A549 (cell line): ENCODE measurements at regions not wholly inside any gene's neighbourhood (a gene's known extent, or its start where the extent isn't known, plus 50 kb on each side); places are given as distances from the start of the nearest gene placed in this dataset.

Experiments used
- ATAC-seq, 2 experiments: fragments of 200-7000 bp in 1 of 2; fragments of >200 bp in 1 of 2; cut with Nextera tagmentation in 1 of 2; cut with Tn5 transposase in 1 of 2; 3 replicates each; pipeline versions ENCODE4 v1.8.0 to v1.9.1; 2018 to 2020; ENCODE audit warnings: mild to moderate bottlenecking in 1 of 2, moderate library complexity in 1 of 2
- CTCF ChIA-PET: fragments of 300-600 bp; sonication (Branson Sonifier 250); formaldehyde crosslinking; extraction: SDS; loops from one replicate; lab custom pipeline; 2021; ENCODE audit warnings: antibody characterized with exemption, inconsistent platforms; lab: Yijun Ruan, JAX
- POLR2A ChIA-PET: fragments of 350-600 bp; formaldehyde crosslinking; extraction: SDS; loops from one replicate; lab custom pipeline; 2021; ENCODE audit warnings: antibody characterized with exemption, inconsistent platforms; lab: Yijun Ruan, JAX
- DNase-seq, 2 experiments: peaks; one replicate each; pipeline versions ENCODE4 v3.0.0 to v3.0.0-alpha.2; 2011 to 2016; ENCODE audit warnings: low read depth in 1 of 2, low spot score in 1 of 2
- FAIRE-seq: peaks from 2 replicates; lab custom pipeline; 2011; peaks lifted over from hg19 to GRCh38; lab: Jason Lieb, UNC
- H3K27ac ChIP-seq, 2 experiments: fragments of >200 bp; sonication (Bioruptor Twin); formaldehyde crosslinking; 3 replicates each; pipeline ENCODE4 v1.5.1; 2016 to 2017
- H3K4me1 ChIP-seq: fragments of >200 bp; sonication (Bioruptor Twin); formaldehyde crosslinking; 3 replicates; pipeline ENCODE4 v1.6.1; 2016
- H3K4me2 ChIP-seq: fragments of >200 bp; sonication (Bioruptor Twin); formaldehyde crosslinking; 3 replicates; pipeline ENCODE4 v1.6.1; 2016
- H3K4me3 ChIP-seq: fragments of >200 bp; sonication (Bioruptor Twin); formaldehyde crosslinking; 3 replicates; pipeline ENCODE4 v1.5.1; 2016
- H3K9me3 ChIP-seq: fragments of >200 bp; sonication (Bioruptor Twin); formaldehyde crosslinking; 3 replicates; pipeline ENCODE4 v1.6.1; 2016
- CBX8 ChIP-seq: fragments of 200-600 bp; sonication (generic); IDR thresholded peaks from 2 replicates; pipeline ENCODE4 v1.6.1; 2016
- CEBPB ChIP-seq, 2 experiments: fragments of >200 bp in 1 of 2; sonication (Bioruptor Twin) in 1 of 2; formaldehyde crosslinking in 1 of 2; IDR thresholded peaks; 2 replicates each; pipeline ENCODE4 v1.6.1; 2012 to 2016
- FOXS1 ChIP-seq: fragments of 250-450 bp; sonication (Bioruptor Pico); IDR thresholded peaks from 2 replicates; pipeline ENCODE4 v1.5.0; 2020; ENCODE audit warnings: mild to moderate bottlenecking, moderate library complexity
- HOXB5 ChIP-seq: fragments of 250-450 bp; sonication (Bioruptor Pico); IDR thresholded peaks from 2 replicates; pipeline ENCODE4 v1.5.0; 2020; ENCODE audit warnings: mild to moderate bottlenecking, moderate library complexity
- MAFK ChIP-seq: fragments of 450-650 bp; IDR thresholded peaks from 2 replicates; pipeline ENCODE4 v1.6.1; 2014; ENCODE audit not compliant: partially characterized antibody
- NFE2L2 ChIP-seq: fragments of 150-350 bp; conservative IDR thresholded peaks from 2 replicates; pipeline ENCODE4 v1.6.1; 2014; ENCODE audit warnings: low read length
- POLR2A ChIP-seq: IDR thresholded peaks from 2 replicates; pipeline ENCODE4 v1.6.1; 2012; ENCODE audit warnings: mild to moderate bottlenecking, low read length
- RAD21 ChIP-seq, 2 experiments: fragments of >200 bp in 1 of 2; sonication (Bioruptor Twin) in 1 of 2; formaldehyde crosslinking in 1 of 2; IDR thresholded peaks in 1 of 2; conservative IDR thresholded peaks in 1 of 2; 2 replicates in 1 of 2; 3 replicates in 1 of 2; pipeline ENCODE4 v1.6.1; 2012 to 2018; ENCODE audit warnings: inconsistent platforms in 1 of 2
- RNF2 ChIP-seq: fragments of 200-600 bp; sonication (generic); IDR thresholded peaks from 2 replicates; pipeline ENCODE4 v1.6.1; 2016; ENCODE audit warnings: low read depth, mild to moderate bottlenecking, antibody characterized with exemption, moderate library complexity, borderline replicate concordance
- SREBF2 ChIP-seq: fragments of 450-650 bp; IDR thresholded peaks from 2 replicates; pipeline ENCODE4 v1.6.1; 2014; ENCODE audit warnings: mild to moderate bottlenecking, moderate library complexity
- ZFP36 ChIP-seq: fragments of 450-650 bp; IDR thresholded peaks from 2 replicates; pipeline ENCODE4 v1.6.1; 2014; ENCODE audit warnings: borderline replicate concordance; ENCODE audit not compliant: partially characterized antibody
- WGBS: methylation state at CpG from one replicate; pipeline ENCODE4 v1.1.6; 2017; ENCODE audit errors: missing lambda C conversion rate; 5-methylcytosine and 5-hydroxymethylcytosine counted together
- TF ChIP-seq, protein P1 (sequence below): fragments of >200 bp; sonication (Bioruptor Twin); formaldehyde crosslinking; IDR thresholded peaks from 3 replicates; pipeline ENCODE4 v1.5.1; 2016

DNA sequence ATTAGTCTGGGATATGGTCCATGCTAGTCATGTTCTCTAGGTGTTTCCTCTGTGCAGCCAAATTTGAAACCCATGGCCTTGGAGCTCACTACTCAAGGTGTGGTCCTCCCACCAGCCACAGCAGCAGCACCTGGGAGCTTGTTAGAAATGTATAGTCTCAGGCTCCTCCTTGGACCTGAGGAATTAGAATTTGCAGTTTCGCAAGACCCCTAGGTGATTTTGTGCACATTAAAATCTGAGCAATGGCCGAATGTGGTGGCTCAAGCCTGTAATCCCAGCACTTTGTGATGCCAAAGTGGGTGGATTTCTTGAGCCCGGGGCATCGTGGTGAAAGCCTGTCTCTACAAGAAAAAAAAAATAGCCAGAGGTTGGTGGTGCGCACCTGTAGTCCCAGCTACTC lies 72.3 kb upstream of the NEK6 start:
- TF ChIP-seq ZFP36: no peak
- peak in 1 of 2 experiments; percentile 43; a peak in 1 of 4 replicates for TF ChIP-seq CEBPB (IDR thresholded peaks at IDR 0.05)
- WGBS: 42% methylated on average over 5 of the region's 5 CpGs
- ChIA-PET CTCF (interaction anchor here (1.1 to 1.7 kb wide), 4 partner anchors 29 to 135 kb away, joined by 3 to 4 read pairs (median 3); no protein-coding TSS in a partner anchor), POLR2A (interaction anchor here (0.6 to 1.0 kb wide), 2 partner anchors 39 to 74 kb away, joined by 3 to 6 read pairs; no protein-coding TSS in a partner anchor)
- Histone ChIP-seq H3K4me1 (no peaks in the 10 kb centered on the region), H3K27ac (no peak overlapping the region), H3K4me2 (no peak overlapping the region), H3K9me3 (peaks cover 7% of the 10 kb centered on the region; the same call in 2 of the 3 replicates), H3K4me3 (no peak overlapping the region)
- DNase-seq: no peak
- no peak for ATAC-seq
- no peak for FAIRE-seq

DNA sequence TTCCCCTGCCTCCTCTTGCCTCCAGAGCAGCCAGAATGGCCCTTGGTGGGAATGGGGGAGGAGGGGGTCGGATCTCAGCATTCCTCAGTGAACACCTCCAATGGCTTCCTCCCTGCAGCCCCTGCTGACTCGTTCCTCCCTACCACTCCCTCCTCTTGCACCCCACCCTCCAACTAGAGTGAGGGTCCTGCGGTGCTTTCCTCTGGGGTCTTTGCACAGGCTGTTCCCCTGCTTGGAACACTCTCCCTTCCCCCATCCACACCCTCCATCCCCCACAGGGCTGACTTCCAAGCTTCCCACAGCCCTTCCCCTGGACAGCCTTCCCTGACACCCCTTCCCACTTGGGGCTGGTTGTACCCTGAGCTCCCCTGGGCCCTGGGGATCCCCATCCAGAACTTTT lies 70.4 kb upstream of the NEK6 start:
- no peak for ATAC-seq
- no peak for DNase-seq
- WGBS: 7% methylated on average over 3 of the region's 3 CpGs
- FAIRE-seq: no peak
- ChIA-PET POLR2A (no interaction called here), CTCF (interaction anchor here (0.6 kb wide), 2 partner anchors 75 to 1143 kb away, joined by 3 read pairs; no protein-coding TSS in a partner anchor)
- Histone ChIP-seq H3K4me2 (no peak overlapping the region), H3K9me3 (peaks cover 7% of the 10 kb centered on the region; the same call in 2 of the 3 replicates), H3K4me1 (no peaks in the 10 kb centered on the region), H3K27ac (no peak overlapping the region), H3K4me3 (no peak overlapping the region)
- no peak for TF ChIP-seq CBX8

DNA sequence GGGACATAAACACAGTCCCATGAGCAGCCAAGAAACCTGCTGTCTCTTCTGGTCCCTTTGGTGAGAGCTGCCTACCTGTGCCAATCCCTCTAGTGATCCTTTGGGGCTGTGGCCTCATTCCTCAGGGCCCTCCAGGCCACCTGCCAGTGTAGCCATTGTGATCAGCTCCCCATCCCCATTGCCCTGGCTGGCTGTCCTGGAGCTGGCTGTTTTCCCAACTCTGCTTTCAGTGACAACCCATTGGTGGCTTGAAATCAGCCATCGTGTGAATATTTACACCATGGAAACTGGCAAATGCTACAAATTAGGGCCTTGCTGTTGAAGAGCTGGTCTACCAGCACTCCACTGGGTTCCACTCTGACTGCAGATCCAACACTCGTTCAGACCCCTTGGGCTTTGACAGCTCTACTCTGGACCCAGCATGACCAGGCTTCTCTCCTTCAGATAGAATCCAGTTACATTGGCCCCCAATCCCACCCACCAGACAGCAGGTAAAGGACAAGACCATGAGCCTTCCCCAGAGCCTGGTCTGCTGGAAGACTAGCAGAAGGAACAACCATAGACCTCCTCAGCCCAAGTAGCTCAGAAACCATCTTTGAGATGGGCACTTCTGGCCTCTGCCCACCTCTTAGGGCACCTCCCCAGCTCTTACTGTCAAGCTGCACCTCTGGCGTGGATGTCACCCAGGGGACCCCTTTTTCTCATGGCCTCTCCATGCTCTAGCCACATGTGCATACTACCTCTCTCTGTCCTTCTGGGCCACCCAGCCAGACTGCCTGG lies 69.2 kb upstream of the NEK6 start:
- FAIRE-seq: no peak
- DNase-seq: no peak
- ChIA-PET POLR2A (interaction anchor here (0.6 kb wide), 1 partner anchor 59 kb away, joined by 11 read pairs; no protein-coding TSS in a partner anchor), CTCF (interaction anchor here (0.8 to 2.8 kb wide), 2 partner anchors 62 to 150 kb away, joined by 3 to 10 read pairs; no protein-coding TSS in a partner anchor)
- H3K4me1 ChIP-seq: no peaks in the 10 kb centered on the region
- H3K27ac ChIP-seq: no peak overlapping the region
- peaks cover 4% of the 10 kb centered on the region; the same call in 2 of the 3 replicates for H3K9me3 ChIP-seq
- WGBS: 85% methylated on average over 3 of the region's 3 CpGs
- ATAC-seq: no peak
- H3K4me3 ChIP-seq: no peak overlapping the region
- TF ChIP-seq HOXB5 (CRISPR knock-in tag): no peak
- TF ChIP-seq, protein P1, sequence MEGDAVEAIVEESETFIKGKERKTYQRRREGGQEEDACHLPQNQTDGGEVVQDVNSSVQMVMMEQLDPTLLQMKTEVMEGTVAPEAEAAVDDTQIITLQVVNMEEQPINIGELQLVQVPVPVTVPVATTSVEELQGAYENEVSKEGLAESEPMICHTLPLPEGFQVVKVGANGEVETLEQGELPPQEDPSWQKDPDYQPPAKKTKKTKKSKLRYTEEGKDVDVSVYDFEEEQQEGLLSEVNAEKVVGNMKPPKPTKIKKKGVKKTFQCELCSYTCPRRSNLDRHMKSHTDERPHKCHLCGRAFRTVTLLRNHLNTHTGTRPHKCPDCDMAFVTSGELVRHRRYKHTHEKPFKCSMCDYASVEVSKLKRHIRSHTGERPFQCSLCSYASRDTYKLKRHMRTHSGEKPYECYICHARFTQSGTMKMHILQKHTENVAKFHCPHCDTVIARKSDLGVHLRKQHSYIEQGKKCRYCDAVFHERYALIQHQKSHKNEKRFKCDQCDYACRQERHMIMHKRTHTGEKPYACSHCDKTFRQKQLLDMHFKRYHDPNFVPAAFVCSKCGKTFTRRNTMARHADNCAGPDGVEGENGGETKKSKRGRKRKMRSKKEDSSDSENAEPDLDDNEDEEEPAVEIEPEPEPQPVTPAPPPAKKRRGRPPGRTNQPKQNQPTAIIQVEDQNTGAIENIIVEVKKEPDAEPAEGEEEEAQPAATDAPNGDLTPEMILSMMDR: no peak
- TF ChIP-seq RNF2: no peak
- TF ChIP-seq RAD21 (conservative IDR thresholded peaks at IDR 0.05 in 1 of 2, IDR thresholded peaks at IDR 0.05 in 1 of 2): no peak
- no peak for TF ChIP-seq POLR2A
- no peak for TF ChIP-seq MAFK
- TF ChIP-seq SREBF2: no peak
- H3K4me2 ChIP-seq: no peak overlapping the region

DNA sequence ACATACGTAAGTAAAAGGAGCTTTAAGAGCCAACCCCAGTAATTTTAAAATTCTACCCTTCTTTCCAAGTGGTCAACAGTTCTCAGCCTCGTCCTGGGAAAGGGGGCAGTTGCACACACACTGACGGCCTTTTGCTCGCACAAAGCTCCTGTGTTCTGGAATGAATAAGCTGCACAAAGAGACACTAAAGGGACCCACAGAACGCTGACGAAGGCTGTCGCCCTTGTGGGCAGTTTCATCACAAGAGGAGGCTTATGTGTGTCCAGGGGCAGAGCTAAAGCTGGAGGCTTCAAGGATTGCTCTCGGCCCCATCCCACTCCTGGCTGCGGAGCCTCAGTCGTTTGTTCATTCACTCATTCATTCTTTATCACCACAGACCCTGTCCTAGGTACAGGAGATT lies 67.0 kb upstream of the NEK6 start:
- Histone ChIP-seq H3K4me2 (no peak overlapping the region), H3K27ac (no peak overlapping the region)
- DNase-seq: no peak
- ATAC-seq: no peak
- POLR2A ChIA-PET: no interaction called here
- no peak for FAIRE-seq
- TF ChIP-seq MAFK (no peak), CBX8 (no peak), FOXS1 (CRISPR knock-in tag) (no peak), NFE2L2 (no peak)
- TF ChIP-seq, all 56 proteins: peak for 0
- Histone ChIP-seq H3K4me3 (no peak overlapping the region), H3K9me3 (peaks cover 4% of the 10 kb centered on the region; the same call in 1 of the 3 replicates), H3K4me1 (no peaks in the 10 kb centered on the region)
- 66% methylated on average over 10 of the region's 10 CpGs for WGBS
- CTCF ChIA-PET: interaction anchor here (0.6 to 2.8 kb wide), 2 partner anchors 37 to 64 kb away, joined by 3 to 10 read pairs; no protein-coding TSS in a partner anchor
